Pancreas (tissue), 10 donors: ENCODE measurements at regions not wholly inside any gene's neighbourhood (a gene's known extent, or its start where the extent isn't known, plus 50 kb on each side); places are given as distances from the start of the nearest gene placed in this dataset.

Source experiments
- ATAC-seq, 4 donors: fragments of 200-7000 bp; cut with Tn5 transposase; one replicate each; pipeline versions ENCODE4 v1.8.0 to v1.9.1; 2020; ENCODE audit warnings: mild to moderate bottlenecking in 4 of 4, moderate library complexity in 4 of 4
- DNase-seq, 6 donors: peaks; one replicate each; pipeline ENCODE4 v3.0.0-alpha.2; 2020
- FAIRE-seq: peaks from 2 replicates; lab custom pipeline; 2012; peaks lifted over from hg19 to GRCh38; lab: Jason Lieb, UNC
- H3K27ac ChIP-seq, 4 donors: fragments of 200-600 bp; sonication (generic); 1 replicate in 3 of 4; 2 replicates in 1 of 4; pipeline versions ENCODE4 v1.5.0 to v1.8.0; 2020
- H3K27me3 ChIP-seq, 4 donors: fragments of 200-600 bp; one replicate each; pipeline ENCODE4 v1.8.0; 2021
- H3K36me3 ChIP-seq, 3 donors: fragments of 200-600 bp; sonication (generic) in 1 of 3; one replicate each; pipeline versions ENCODE4 v1.5.0 to v1.8.0; 2020 to 2021
- H3K4me1 ChIP-seq, 3 donors: fragments of 200-600 bp; one replicate each; pipeline ENCODE4 v1.8.0; 2021
- H3K4me3 ChIP-seq, 4 donors: fragments of 200-600 bp; sonication (generic) in 2 of 4; one replicate each; pipeline versions ENCODE4 v1.5.0 to v1.8.0; 2020 to 2021
- H3K9me3 ChIP-seq, 4 donors: fragments of 200-600 bp; one replicate each; pipeline ENCODE4 v1.8.0; 2021
- WGBS, 2 donors: extraction: QIAGEN DNeasy Blood & Tissue Kit; methylation state at CpG; one replicate each; pipeline ENCODE4 v1.1.7; 2013; 5-methylcytosine and 5-hydroxymethylcytosine counted together
- intact Hi-C, 3 donors: fragments of 100-400 bp; cut with DNase I; formaldehyde crosslinking; loops; one replicate each; pipeline versions ENCODE4 v1.11.1 to v1.14.2; 2022
- TF ChIP-seq, protein P1 (sequence below), 4 donors: fragments of 200-600 bp; sonication (generic) in 3 of 4; IDR thresholded peaks; one replicate each; pipeline versions ENCODE4 v1.5.0 to v1.8.0; 2021; ENCODE audit warnings: antibody characterized with exemption in 4 of 4
- donor health status: healthy with polysubstance abuse.
- donor health status: DM: no; HTN: no; CAD: no; lungs with moderate emphysema.
- donor health status: DM: no; HTN: no; CAD: no.
- donor health status: control.
- donor health status: control.
- donor health status: Bipolar disorder and iron deficiency.
- donor health status: DM: yes; HTN: yes; CAD: no.
- donor health status: DM: no; HTN: no; CAD: no.
- donor health status: DM: no; HTN: no; CAD: no.
- donor health status: DM: yes; HTN: yes; CAD: no.

- H3K9me3 ChIP-seq, result no peaks in the 10 kb centered on the region
- 45 to 68% methylated on average over 3 of the region's 3 CpGs for WGBS, 2 donors
- TF ChIP-seq, protein P1, sequence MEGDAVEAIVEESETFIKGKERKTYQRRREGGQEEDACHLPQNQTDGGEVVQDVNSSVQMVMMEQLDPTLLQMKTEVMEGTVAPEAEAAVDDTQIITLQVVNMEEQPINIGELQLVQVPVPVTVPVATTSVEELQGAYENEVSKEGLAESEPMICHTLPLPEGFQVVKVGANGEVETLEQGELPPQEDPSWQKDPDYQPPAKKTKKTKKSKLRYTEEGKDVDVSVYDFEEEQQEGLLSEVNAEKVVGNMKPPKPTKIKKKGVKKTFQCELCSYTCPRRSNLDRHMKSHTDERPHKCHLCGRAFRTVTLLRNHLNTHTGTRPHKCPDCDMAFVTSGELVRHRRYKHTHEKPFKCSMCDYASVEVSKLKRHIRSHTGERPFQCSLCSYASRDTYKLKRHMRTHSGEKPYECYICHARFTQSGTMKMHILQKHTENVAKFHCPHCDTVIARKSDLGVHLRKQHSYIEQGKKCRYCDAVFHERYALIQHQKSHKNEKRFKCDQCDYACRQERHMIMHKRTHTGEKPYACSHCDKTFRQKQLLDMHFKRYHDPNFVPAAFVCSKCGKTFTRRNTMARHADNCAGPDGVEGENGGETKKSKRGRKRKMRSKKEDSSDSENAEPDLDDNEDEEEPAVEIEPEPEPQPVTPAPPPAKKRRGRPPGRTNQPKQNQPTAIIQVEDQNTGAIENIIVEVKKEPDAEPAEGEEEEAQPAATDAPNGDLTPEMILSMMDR (IDR thresholded peaks at IDR 0.05), result no peak
- no peak overlapping the region for H3K4me3 ChIP-seq
- FAIRE-seq (no peak), ATAC-seq (no peak), DNase-seq (no peak)
- H3K4me1 ChIP-seq, result no peaks in the 10 kb centered on the region
- intact Hi-C loops, result no loop called here
- no peak overlapping the region for H3K27ac ChIP-seq
- H3K36me3 ChIP-seq, result no peaks in the 10 kb centered on the region
- no peaks in the 10 kb centered on the region for H3K27me3 ChIP-seq
Observed at GRCh38 chr5:62167561-62168057, 138.4 kb upstream of the KIF2A start.

GRCh38 chr5:62168506-62169281 lies 137.3 kb upstream of the KIF2A start:
- Histone ChIP-seq H3K4me1 (no peaks in the 10 kb centered on the region), H3K4me3 (no peak overlapping the region), H3K9me3 (no peaks in the 10 kb centered on the region), H3K36me3 (no peaks in the 10 kb centered on the region), H3K27ac (no peak overlapping the region), H3K27me3 (no peaks in the 10 kb centered on the region)
- TF ChIP-seq, protein P1 (IDR thresholded peaks at IDR 0.05), result no peak
- 50 to 52% methylated on average over 7 of the region's 7 CpGs for WGBS, 2 donors
- no peak for DNase-seq
- no peak for FAIRE-seq
- ATAC-seq, result no peak
- intact Hi-C loops, result no loop called here

GRCh38 chr5:62178258-62178657 lies 127.7 kb upstream of the KIF2A start:
- no peak for ATAC-seq
- Histone ChIP-seq H3K36me3 (no peaks in the 10 kb centered on the region), H3K27me3 (no peaks in the 10 kb centered on the region), H3K4me3 (no peak overlapping the region), H3K4me1 (no peaks in the 10 kb centered on the region), H3K27ac (no peak overlapping the region), H3K9me3 (no peaks in the 10 kb centered on the region)
- intact Hi-C loops, result no loop called here
- FAIRE-seq, result no peak
- WGBS, 2 donors, result 76 to 80% methylated on average over 5 of the region's 5 CpGs
- TF ChIP-seq, protein P1 (IDR thresholded peaks at IDR 0.05), result no peak
- no peak for DNase-seq

- H3K27me3 ChIP-seq, result no peaks in the 10 kb centered on the region
- no peak overlapping the region for H3K27ac ChIP-seq
- TF ChIP-seq, protein P1 (IDR thresholded peaks at IDR 0.05), result no peak
- DNase-seq (no peak), FAIRE-seq (no peak), ATAC-seq (no peak)
- no peaks in the 10 kb centered on the region for H3K9me3 ChIP-seq
- H3K4me3 ChIP-seq, result peak overlapping the region in 1 of 4 donors; percentile 1
- no peaks in the 10 kb centered on the region for H3K4me1 ChIP-seq
- H3K36me3 ChIP-seq, result no peaks in the 10 kb centered on the region
- 70 to 73% methylated on average over 1 of the region's 1 CpG for WGBS, 2 donors
- intact Hi-C loops, result no loop called here
Observed at GRCh38 chr5:62182802-62183201, 123.2 kb upstream of the KIF2A start.

DNA sequence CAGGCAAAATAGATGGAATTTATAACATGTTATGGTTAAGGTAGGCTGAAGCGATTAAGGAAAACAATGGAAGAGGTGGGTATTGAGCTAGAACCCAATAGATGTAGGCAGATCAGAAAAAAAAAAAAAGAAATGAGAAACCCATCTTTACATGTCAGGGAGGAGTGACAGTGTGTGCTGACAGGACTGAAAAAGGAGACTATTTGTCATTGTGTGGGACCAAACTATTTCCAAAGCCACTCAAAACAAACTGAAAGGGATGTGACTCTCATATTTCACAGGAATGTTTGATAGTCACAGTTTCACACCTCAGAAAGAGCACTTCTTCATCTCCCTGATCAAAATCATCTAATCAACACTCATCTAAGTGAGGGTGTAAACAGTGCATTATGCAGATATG lies 122.3 kb upstream of the KIF2A start:
- 95 to 97% methylated on average over 1 of the region's 1 CpG for WGBS, 2 donors
- no peaks in the 10 kb centered on the region for H3K4me1 ChIP-seq
- ATAC-seq (no peak), DNase-seq (no peak), FAIRE-seq (no peak)
- no peak overlapping the region for H3K4me3 ChIP-seq
- TF ChIP-seq, protein P1 (IDR thresholded peaks at IDR 0.05), result no peak
- H3K36me3 ChIP-seq, result no peaks in the 10 kb centered on the region
- H3K9me3 ChIP-seq, result no peaks in the 10 kb centered on the region
- H3K27me3 ChIP-seq, result no peaks in the 10 kb centered on the region
- H3K27ac ChIP-seq, result no peak overlapping the region
- intact Hi-C loops, result no loop called here
